Fibroblast of lung (primary cell): ENCODE measurements at regions not wholly inside any gene's neighbourhood (a gene's known extent, or its start where the extent isn't known, plus 50 kb on each side); places are given as distances from the start of the nearest gene placed in this dataset.

Source experiments
- DNase-seq, 2 donors: peaks; one replicate each; pipeline versions ENCODE4 v3.0.0 to v3.0.0-alpha.2; 2010; ENCODE audit warnings: low read depth in 2 of 2
- H2AFZ ChIP-seq: 2 replicates; pipeline ENCODE4 v1.5.1; 2012; ENCODE audit warnings: low read length, control low read depth, inconsistent platforms
- H3K27ac ChIP-seq: 2 replicates; pipeline ENCODE4 v1.5.1; 2011; ENCODE audit warnings: low read length, control low read depth; ENCODE audit not compliant: insufficient read depth
- H3K27me3 ChIP-seq: 2 replicates; pipeline ENCODE4 v1.5.1; 2011; ENCODE audit warnings: mild to moderate bottlenecking, low read length; ENCODE audit not compliant: control insufficient read depth, insufficient read depth
- H3K36me3 ChIP-seq: 2 replicates; pipeline ENCODE4 v1.5.1; 2011; ENCODE audit warnings: low read length; ENCODE audit not compliant: control insufficient read depth, insufficient read depth
- H3K4me1 ChIP-seq: 2 replicates; pipeline ENCODE4 v1.5.1; 2011; ENCODE audit warnings: low read length; ENCODE audit not compliant: control insufficient read depth, insufficient read depth; ENCODE audit errors: extremely low read depth
- H3K4me2 ChIP-seq: 2 replicates; pipeline ENCODE4 v1.5.1; 2011; ENCODE audit warnings: low read length, control low read depth; ENCODE audit not compliant: insufficient read depth; ENCODE audit errors: extremely low read depth
- H3K4me3 ChIP-seq, 4 experiments: fragments of 200-600 bp in 1 of 4; sonication (generic) in 1 of 4; replicated peaks in 1 of 4; 2 replicates each; pipeline ENCODE4 v1.5.1; 2011 to 2016; ENCODE audit warnings: low read length in 4 of 4, low read depth in 3 of 4, mild to moderate bottlenecking in 3 of 4, control low read depth in 2 of 4, inconsistent platforms in 1 of 4, mixed read lengths in 1 of 4; ENCODE audit not compliant: insufficient read depth in 1 of 4; ENCODE audit errors: control extremely low read depth in 1 of 4
- H3K79me2 ChIP-seq: 2 replicates; pipeline ENCODE4 v1.5.1; 2012; ENCODE audit warnings: mild to moderate bottlenecking, low read length, inconsistent platforms; ENCODE audit not compliant: control insufficient read depth, insufficient read depth
- H3K9ac ChIP-seq: 2 replicates; pipeline ENCODE4 v1.5.1; 2011; ENCODE audit warnings: mild to moderate bottlenecking, low read length, control low read depth; ENCODE audit not compliant: insufficient read depth
- H3K9me3 ChIP-seq: 2 replicates; pipeline ENCODE4 v1.5.1; 2012; ENCODE audit warnings: low read depth, low read length; ENCODE audit not compliant: control insufficient read depth, insufficient read depth
- H4K20me1 ChIP-seq: 2 replicates; pipeline ENCODE4 v1.5.1; 2011; ENCODE audit warnings: low read length; ENCODE audit not compliant: control insufficient read depth, insufficient read depth; ENCODE audit errors: extremely low read depth
- CTCF ChIP-seq, 2 donors: IDR thresholded peaks in 1 of 2; conservative IDR thresholded peaks in 1 of 2; 1 replicate in 1 of 2; 2 replicates in 1 of 2; pipeline ENCODE4 v1.5.1; 2011 to 2012; ENCODE audit warnings: low read length in 2 of 2, control low read depth in 1 of 2, inconsistent platforms in 1 of 2, low read depth in 1 of 2, mild to moderate bottlenecking in 1 of 2
- EZH2 ChIP-seq: IDR thresholded peaks from 2 replicates; pipeline ENCODE4 v1.5.1; 2012; ENCODE audit warnings: low read length, control low read depth, mild to moderate bottlenecking; ENCODE audit errors: missing control alignments

GRCh38 chr14:29299372-29299771 is 532.8 kb downstream of the FOXG1 start:
- Histone ChIP-seq H3K4me1 (no peaks in the 10 kb centered on the region), H3K9me3 (no peaks in the 10 kb centered on the region), H3K27ac (no peak overlapping the region), H3K9ac (no peak overlapping the region), H3K36me3 (no peaks in the 10 kb centered on the region), H3K27me3 (no peaks in the 10 kb centered on the region), H4K20me1 (no peaks in the 10 kb centered on the region), H3K4me3 (no peak overlapping the region), H3K4me2 (no peak overlapping the region), H2AFZ (no peak overlapping the region), H3K79me2 (no peaks in the 10 kb centered on the region)
- TF ChIP-seq EZH2 (no peak), CTCF (conservative IDR thresholded peaks at IDR 0.05 in 1 of 2, IDR thresholded peaks at IDR 0.05 in 1 of 2; ENCODE audit: low read depth in 1 of 2, low read length in 2 of 2) (no peak)
- no peak for DNase-seq

- H3K4me1 ChIP-seq = no peaks in the 10 kb centered on the region
- no peak for TF ChIP-seq EZH2
- TF ChIP-seq CTCF (conservative IDR thresholded peaks at IDR 0.05 in 1 of 2, IDR thresholded peaks at IDR 0.05 in 1 of 2; ENCODE audit: low read depth in 1 of 2, low read length in 2 of 2) = no peak
- no peak overlapping the region for H2AFZ ChIP-seq
- H3K27ac ChIP-seq = no peak overlapping the region
- H3K36me3 ChIP-seq = no peaks in the 10 kb centered on the region
- no peak overlapping the region for H3K9ac ChIP-seq
- no peaks in the 10 kb centered on the region for H4K20me1 ChIP-seq
- H3K27me3 ChIP-seq = no peaks in the 10 kb centered on the region
- H3K4me3 ChIP-seq = no peak overlapping the region
- no peaks in the 10 kb centered on the region for H3K9me3 ChIP-seq
- H3K4me2 ChIP-seq = no peak overlapping the region
- H3K79me2 ChIP-seq = no peaks in the 10 kb centered on the region
- no peak for DNase-seq
Observed at GRCh38 chr14:29301571-29301970, 535.0 kb downstream of the FOXG1 start.

GRCh38 chr14:29310210-29310609 is 543.6 kb downstream of the FOXG1 start:
- no peaks in the 10 kb centered on the region for H3K36me3 ChIP-seq
- H3K27me3 ChIP-seq = no peaks in the 10 kb centered on the region
- H3K4me1 ChIP-seq = peaks cover 2% of the 10 kb centered on the region
- no peak overlapping the region for H2AFZ ChIP-seq
- H4K20me1 ChIP-seq = no peaks in the 10 kb centered on the region
- no peak for TF ChIP-seq CTCF (conservative IDR thresholded peaks at IDR 0.05 in 1 of 2, IDR thresholded peaks at IDR 0.05 in 1 of 2; ENCODE audit: low read depth in 1 of 2, low read length in 2 of 2)
- no peak for TF ChIP-seq EZH2
- no peak overlapping the region for H3K4me3 ChIP-seq
- no peak overlapping the region for H3K4me2 ChIP-seq
- no peaks in the 10 kb centered on the region for H3K9me3 ChIP-seq
- DNase-seq = no peak
- no peak overlapping the region for H3K27ac ChIP-seq
- H3K9ac ChIP-seq = no peak overlapping the region
- H3K79me2 ChIP-seq = no peaks in the 10 kb centered on the region
